Epithelial cell of proximal tubule (primary cell): ENCODE measurements at regions not wholly inside any gene's neighbourhood (a gene's known extent, or its start where the extent isn't known, plus 50 kb on each side); places are given as distances from the start of the nearest gene placed in this dataset.
"Not testable (repeated sequence)": the region's sequence is repeated elsewhere in the genome, so short reads cannot be mapped to it uniquely, and the experiment has no call there.

Source experiments
- DNase-seq: peaks from one replicate; pipeline ENCODE4 v3.0.0-alpha.2; 2011; ENCODE audit warnings: low read depth
- H3K4me3 ChIP-seq: 2 replicates; pipeline ENCODE4 v1.5.1; 2011; ENCODE audit warnings: low read depth, mild to moderate bottlenecking, low read length
- CTCF ChIP-seq: conservative IDR thresholded peaks from 2 replicates; pipeline ENCODE4 v1.5.1; 2012; ENCODE audit warnings: low read depth, mild to moderate bottlenecking, low read length

- no peak for TF ChIP-seq CTCF
- no peak overlapping the region for H3K4me3 ChIP-seq
- DNase-seq = no peak
Observed at GRCh38 chr1:228650141-228650540, 85.1 kb upstream of the RHOU start.

GRCh38 chr1:228650946-228651345 lies 84.3 kb upstream of the RHOU start:
- DNase-seq = no peak
- no peak overlapping the region for H3K4me3 ChIP-seq
- TF ChIP-seq CTCF = no peak

- H3K4me3 ChIP-seq = no peak overlapping the region
- TF ChIP-seq CTCF = no peak
- no peak for DNase-seq
Observed at GRCh38 chr1:228652116-228652515, 83.2 kb upstream of the RHOU start.

GRCh38 chr1:228653057-228653456 lies 82.2 kb upstream of the RHOU start:
- H3K4me3 ChIP-seq, DNase-seq: not testable (repeated sequence)

- H3K4me3 ChIP-seq = no peak overlapping the region
- no peak for TF ChIP-seq CTCF
- DNase-seq = no peak
Observed at GRCh38 chr1:228653748-228654147, 81.5 kb upstream of the RHOU start.

- H3K4me3 ChIP-seq = no peak overlapping the region
- DNase-seq = no peak
- no peak for TF ChIP-seq CTCF
Observed at GRCh38 chr1:228655796-228656394, 79.4 kb upstream of the RHOU start.

- DNase-seq, H3K4me3 ChIP-seq: not testable (repeated sequence)
Observed at GRCh38 chr1:228662007-228662689, 73.1 kb upstream of the RHOU start.

- no peak for DNase-seq
- no peak overlapping the region for H3K4me3 ChIP-seq
- TF ChIP-seq CTCF = peak; percentile 84
Observed at GRCh38 chr1:228664399-228664914, 70.8 kb upstream of the RHOU start.
